Heart right ventricle (tissue), 16 donors: ENCODE measurements at regions not wholly inside any gene's neighbourhood (a gene's known extent, or its start where the extent isn't known, plus 50 kb on each side); places are given as distances from the start of the nearest gene placed in this dataset.

Experiments
- ATAC-seq, 8 donors: fragments of 200-7000 bp; cut with Tn5 transposase; one replicate each; pipeline ENCODE4 v1.9.1; 2020; ENCODE audit warnings: mild to moderate bottlenecking in 8 of 8, moderate library complexity in 8 of 8, moderate number of reproducible peaks in 1 of 8
- DNase-seq, 2 donors: peaks; one replicate each; pipeline ENCODE4 v3.0.0-alpha.2; 2020
- H3K27ac ChIP-seq, 10 donors: fragments of 200-600 bp; sonication (generic) in 2 of 10; one replicate each; pipeline versions ENCODE4 v1.5.0 to v1.8.0; 2020 to 2022; ENCODE audit warnings: mild to moderate bottlenecking in 3 of 10
- H3K27me3 ChIP-seq, 7 donors: fragments of 200-600 bp; one replicate each; pipeline ENCODE4 v1.8.0; 2021 to 2022; ENCODE audit warnings: mild to moderate bottlenecking in 2 of 7
- H3K36me3 ChIP-seq, 9 donors: fragments of 200-600 bp; sonication (generic) in 1 of 9; one replicate each; pipeline versions ENCODE4 v1.5.0 to v1.8.0; 2020 to 2022; ENCODE audit warnings: mild to moderate bottlenecking in 2 of 9
- H3K4me1 ChIP-seq, 9 donors: fragments of 200-600 bp; sonication (generic) in 1 of 9; one replicate each; pipeline versions ENCODE4 v1.5.0 to v1.8.0; 2020 to 2022; ENCODE audit warnings: mild to moderate bottlenecking in 4 of 9
- H3K4me3 ChIP-seq, 10 donors: fragments of 200-600 bp; sonication (generic) in 2 of 10; one replicate each; pipeline versions ENCODE4 v1.5.0 to v1.8.0; 2020 to 2022; ENCODE audit warnings: mild to moderate bottlenecking in 7 of 10, moderate library complexity in 2 of 10
- H3K9me3 ChIP-seq, 11 donors: fragments of 200-600 bp in 10 of 11; sonication (generic) in 2 of 11; one replicate each; pipeline versions ENCODE4 v1.5.0 to v1.8.0; 2013 to 2022; ENCODE audit warnings: mild to moderate bottlenecking in 2 of 11, control low read depth in 1 of 11, moderate library complexity in 1 of 11
- CTCF ChIP-seq, 9 donors: fragments of 200-600 bp; sonication (generic) in 2 of 9; IDR thresholded peaks; one replicate each; pipeline versions ENCODE4 v1.5.0 to v1.8.0; 2021 to 2022; ENCODE audit warnings: antibody characterized with exemption in 9 of 9, mild to moderate bottlenecking in 5 of 9, moderate library complexity in 1 of 9
- WGBS, 2 donors: extraction: QIAGEN DNeasy Blood & Tissue Kit; methylation state at CpG; one replicate each; pipeline ENCODE4 v1.1.7; 2013; ENCODE audit warnings: inconsistent platforms in 1 of 2; 5-methylcytosine and 5-hydroxymethylcytosine counted together
- intact Hi-C, 10 donors: fragments of 100-400 bp; cut with DNase I; formaldehyde crosslinking; loops; one replicate each; pipeline versions ENCODE4 v1.11.1 to v1.14.2; 2022
- donor health status: Arrhythmogenic right ventricular cardiomyopathy.
- donor health status: ischemic (EF 13 %, LVEDD 7.1; RV severe dilation, severe dysfunction).
- donor health status: healthy with polysubstance abuse.
- donor health status: DM: no; HTN: yes; CAD: no.
- donor health status: DM: no; HTN: no; CAD: no.
- donor health status: ischemic (EF 25% LVEDD 6.9; RV normal size, moderate dysfunction).
- donor health status: ischemic (EF 25% LVEDD 5.7; RV mildly dilated, moderate dysfunction).
- donor health status: healthy.
- donor health status: DM: yes; HTN: yes; CAD: no.
- donor health status: Ischemic cardiomyopathy.
- donor health status: ischemic (EF 35%, LVEDD 5.7; RV mildly dilated, moderate dysfunction).
- donor health status: nonischemic (EF 11% LVEDD 7.7; RV severe dilation, severe dysfunction).
- donor health status: DM: yes; HTN: yes; CAD: no.
- donor health status: PGD.
- donor health status: ischemic (EF 29% LVEDD 5.4; RV normal size, mild dysfunction).
- donor health status: nonischemic (EF 23%, LVEDD 6.1; RV moderate dilation, normal function).

- Histone ChIP-seq H3K36me3 (no peaks in the 10 kb centered on the region), H3K27ac (no peak overlapping the region), H3K4me1 (no peaks in the 10 kb centered on the region), H3K27me3 (peaks cover 0 to 32% (median 14%) of the 10 kb centered on the region in 7 donors), H3K4me3 (no peak overlapping the region), H3K9me3 (no peaks in the 10 kb centered on the region)
- no peak for TF ChIP-seq CTCF (IDR thresholded peaks at IDR 0.05)
- DNase-seq (no peak), ATAC-seq (no peak)
- WGBS, 2 donors, result 68 to 92% methylated on average over 2 of the region's 2 CpGs
- intact Hi-C loops, result no loop called here
These were observed 89.6 kb downstream of the INSIG2 start for GRCh38 chr2:118177884-118178283.

- no peak overlapping the region for H3K4me3 ChIP-seq
- H3K27me3 ChIP-seq, result peaks cover 0 to 34% (median 14%) of the 10 kb centered on the region in 7 donors
- ATAC-seq, result no peak
- DNase-seq, result no peak
- WGBS, 2 donors, result 64 to 72% methylated on average over 3 of the region's 3 CpGs
- intact Hi-C loops, result no loop called here
- no peaks in the 10 kb centered on the region for H3K9me3 ChIP-seq
- H3K27ac ChIP-seq, result no peak overlapping the region
- no peak for TF ChIP-seq CTCF (IDR thresholded peaks at IDR 0.05)
- H3K4me1 ChIP-seq, result no peaks in the 10 kb centered on the region
- no peaks in the 10 kb centered on the region for H3K36me3 ChIP-seq
These were observed 89.0 kb downstream of the INSIG2 start for GRCh38 chr2:118177318-118177717.

- TF ChIP-seq CTCF (IDR thresholded peaks at IDR 0.05), result no peak
- peaks cover 0 to 35% (median 14%) of the 10 kb centered on the region in 7 donors for H3K27me3 ChIP-seq
- no peaks in the 10 kb centered on the region for H3K36me3 ChIP-seq
- intact Hi-C loops, result no loop called here
- H3K27ac ChIP-seq, result no peak overlapping the region
- H3K4me3 ChIP-seq, result no peak overlapping the region
- H3K4me1 ChIP-seq, result no peaks in the 10 kb centered on the region
- DNase-seq, result no peak
- ATAC-seq, result no peak
- 66 to 73% methylated on average over 3 of the region's 3 CpGs for WGBS, 2 donors
- no peaks in the 10 kb centered on the region for H3K9me3 ChIP-seq
These were observed 88.3 kb downstream of the INSIG2 start for GRCh38 chr2:118176601-118177000.

- ATAC-seq (no peak), DNase-seq (no peak)
- H3K9me3 ChIP-seq, result no peaks in the 10 kb centered on the region
- H3K36me3 ChIP-seq, result no peaks in the 10 kb centered on the region
- no peak for TF ChIP-seq CTCF (IDR thresholded peaks at IDR 0.05)
- H3K27me3 ChIP-seq, result peaks cover 0 to 20% (median 14%) of the 10 kb centered on the region in 7 donors
- intact Hi-C loops, result no loop called here
- peaks cover 0 to 9% (median 0%) of the 10 kb centered on the region in 9 donors for H3K4me1 ChIP-seq
- H3K27ac ChIP-seq, result no peak overlapping the region
- no peak overlapping the region for H3K4me3 ChIP-seq
- 92% methylated on average over 2 of the region's 2 CpGs for WGBS, 2 donors
These were observed 83.3 kb downstream of the INSIG2 start for GRCh38 chr2:118171546-118171945.
